ENCODE measurements at regions not wholly inside any gene's neighbourhood (a gene's known extent, or its start where the extent isn't known, plus 50 kb on each side); places are given as distances from the start of the nearest gene placed in this dataset.

DNA sequence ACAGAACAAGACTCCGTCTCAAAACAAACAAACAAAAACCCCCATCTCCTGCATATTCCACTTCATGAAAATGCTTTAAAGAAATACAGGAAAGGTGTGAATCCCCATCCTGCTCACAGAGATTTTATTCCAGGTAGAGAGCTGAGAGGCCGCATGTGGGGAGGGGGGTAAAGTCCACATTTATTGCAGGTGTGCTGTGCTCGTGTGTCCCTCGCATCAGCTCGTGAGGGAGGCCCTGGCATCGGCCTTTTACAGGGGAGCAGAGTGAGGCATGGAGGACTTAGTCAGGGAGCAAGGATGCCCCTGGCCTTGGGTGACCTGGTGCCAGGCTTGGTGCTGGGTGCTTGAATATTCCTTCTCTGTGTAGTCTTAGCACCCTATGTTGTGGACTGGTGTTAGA is 413.5 kb upstream of the C2CD4B start:
- no peak overlapping the region for H3K9ac ChIP-seq (ENCODE audit: insufficient read depth, low read length)
- DNase-seq (ENCODE audit: low read depth in 2 of 2), result no peak
- H3K27me3 ChIP-seq (ENCODE audit: control insufficient read depth, insufficient read depth, low read length), result no peaks in the 10 kb centered on the region
- no peaks in the 10 kb centered on the region for H3K4me1 ChIP-seq (ENCODE audit: control insufficient read depth, extremely low read depth, insufficient read depth, low read length)
- H3K9me3 ChIP-seq (ENCODE audit: control insufficient read depth, insufficient read depth, low read depth, low read length), result no peaks in the 10 kb centered on the region
- H3K27ac ChIP-seq (ENCODE audit: insufficient read depth, low read length), result no peak overlapping the region
- no peak for TF ChIP-seq CTCF (conservative IDR thresholded peaks at IDR 0.05 in 1 of 2, IDR thresholded peaks at IDR 0.05 in 1 of 2; ENCODE audit: low read depth in 1 of 2, low read length in 2 of 2)
- H2AFZ ChIP-seq (ENCODE audit: low read length), result no peak overlapping the region
- H3K79me2 ChIP-seq (ENCODE audit: control insufficient read depth, insufficient read depth, low read length), result no peaks in the 10 kb centered on the region
- no peaks in the 10 kb centered on the region for H3K36me3 ChIP-seq (ENCODE audit: control insufficient read depth, insufficient read depth, low read length)
- no peak overlapping the region for H3K4me2 ChIP-seq (ENCODE audit: extremely low read depth, insufficient read depth, low read length)
- no peak overlapping the region for H3K4me3 ChIP-seq (replicated peaks in 1 of 4; ENCODE audit: control extremely low read depth in 1 of 4, insufficient read depth in 1 of 4, low read depth in 3 of 4, low read length in 4 of 4)
- no peaks in the 10 kb centered on the region for H4K20me1 ChIP-seq (ENCODE audit: control insufficient read depth, extremely low read depth, insufficient read depth, low read length)

GRCh38 chr15:62578960-62579359 is 413.9 kb upstream of the C2CD4B start:
- no peaks in the 10 kb centered on the region for H3K4me1 ChIP-seq (ENCODE audit: control insufficient read depth, extremely low read depth, insufficient read depth, low read length)
- DNase-seq (ENCODE audit: low read depth in 2 of 2), result no peak
- no peak overlapping the region for H3K9ac ChIP-seq (ENCODE audit: insufficient read depth, low read length)
- H3K27me3 ChIP-seq (ENCODE audit: control insufficient read depth, insufficient read depth, low read length), result no peaks in the 10 kb centered on the region
- no peak for TF ChIP-seq CTCF (conservative IDR thresholded peaks at IDR 0.05 in 1 of 2, IDR thresholded peaks at IDR 0.05 in 1 of 2; ENCODE audit: low read depth in 1 of 2, low read length in 2 of 2)
- TF ChIP-seq EZH2 (IDR thresholded peaks at IDR 0.05; ENCODE audit: low read length, missing control alignments), result no peak
- H3K4me2 ChIP-seq (ENCODE audit: extremely low read depth, insufficient read depth, low read length), result no peak overlapping the region
- H3K36me3 ChIP-seq (ENCODE audit: control insufficient read depth, insufficient read depth, low read length), result no peaks in the 10 kb centered on the region
- no peaks in the 10 kb centered on the region for H4K20me1 ChIP-seq (ENCODE audit: control insufficient read depth, extremely low read depth, insufficient read depth, low read length)
- H3K4me3 ChIP-seq (replicated peaks in 1 of 4; ENCODE audit: control extremely low read depth in 1 of 4, insufficient read depth in 1 of 4, low read depth in 3 of 4, low read length in 4 of 4), result no peak overlapping the region
- H2AFZ ChIP-seq (ENCODE audit: low read length), result no peak overlapping the region
- no peaks in the 10 kb centered on the region for H3K79me2 ChIP-seq (ENCODE audit: control insufficient read depth, insufficient read depth, low read length)
- no peaks in the 10 kb centered on the region for H3K9me3 ChIP-seq (ENCODE audit: control insufficient read depth, insufficient read depth, low read depth, low read length)
- no peak overlapping the region for H3K27ac ChIP-seq (ENCODE audit: insufficient read depth, low read length)

DNA sequence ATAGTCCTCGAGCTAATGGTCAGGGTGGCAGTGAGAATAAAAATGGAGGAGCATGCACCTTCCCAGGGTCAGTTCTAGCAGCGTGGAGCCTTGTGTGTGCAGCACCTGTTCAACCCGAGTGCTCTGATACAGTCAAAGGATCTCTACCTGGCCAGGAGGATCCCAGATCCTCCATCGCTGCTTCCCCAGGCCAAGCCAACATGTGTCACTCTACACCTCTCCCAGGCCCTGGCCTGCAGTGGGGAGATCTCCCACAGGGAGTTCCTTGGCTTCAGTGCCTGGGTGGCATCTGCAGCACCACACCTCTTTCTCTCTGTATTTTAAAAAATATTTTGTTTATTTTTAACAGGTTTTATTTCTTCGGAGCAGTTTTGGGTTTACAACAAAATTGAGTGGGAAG is 414.8 kb upstream of the C2CD4B start:
- Histone ChIP-seq H3K36me3 (ENCODE audit: control insufficient read depth, insufficient read depth, low read length) (no peaks in the 10 kb centered on the region), H3K4me1 (ENCODE audit: control insufficient read depth, extremely low read depth, insufficient read depth, low read length) (no peaks in the 10 kb centered on the region), H4K20me1 (ENCODE audit: control insufficient read depth, extremely low read depth, insufficient read depth, low read length) (no peaks in the 10 kb centered on the region), H3K4me2 (ENCODE audit: extremely low read depth, insufficient read depth, low read length) (no peak overlapping the region), H3K4me3 (replicated peaks in 1 of 4; ENCODE audit: control extremely low read depth in 1 of 4, insufficient read depth in 1 of 4, low read depth in 3 of 4, low read length in 4 of 4) (no peak overlapping the region), H3K79me2 (ENCODE audit: control insufficient read depth, insufficient read depth, low read length) (no peaks in the 10 kb centered on the region), H2AFZ (ENCODE audit: low read length) (no peak overlapping the region), H3K27ac (ENCODE audit: insufficient read depth, low read length) (no peak overlapping the region), H3K27me3 (ENCODE audit: control insufficient read depth, insufficient read depth, low read length) (no peaks in the 10 kb centered on the region), H3K9me3 (ENCODE audit: control insufficient read depth, insufficient read depth, low read depth, low read length) (no peaks in the 10 kb centered on the region), H3K9ac (ENCODE audit: insufficient read depth, low read length) (no peak overlapping the region)
- no peak for TF ChIP-seq CTCF (conservative IDR thresholded peaks at IDR 0.05 in 1 of 2, IDR thresholded peaks at IDR 0.05 in 1 of 2; ENCODE audit: low read depth in 1 of 2, low read length in 2 of 2)
- TF ChIP-seq EZH2 (IDR thresholded peaks at IDR 0.05; ENCODE audit: low read length, missing control alignments), result no peak
- DNase-seq (ENCODE audit: low read depth in 2 of 2), result no peak

All from fibroblast of lung (primary cell).